ENCODE measurements at regions not wholly inside any gene's neighbourhood (a gene's known extent, or its start where the extent isn't known, plus 50 kb on each side); places are given as distances from the start of the nearest gene placed in this dataset.
A peak's percentile ranks its signal among the peaks of the same experiment; 100 is the strongest.

- TF ChIP-seq FOXP2 (optimal IDR thresholded peaks at IDR 0.05; ENCODE audit: borderline replicate concordance, extremely low read depth, extremely low read length, insufficient read depth) (no peak), REST (IDR thresholded peaks at IDR 0.05; ENCODE audit: insufficient read depth in 1 of 2, low read depth in 2 of 2, low read length in 2 of 2) (no peak), SIN3A (IDR thresholded peaks at IDR 0.05; ENCODE audit: borderline replicate concordance, insufficient read depth, low read length) (no peak), TAF1 (IDR thresholded peaks at IDR 0.05; ENCODE audit: borderline replicate concordance, insufficient read depth, low read length) (no peak), POLR2AphosphoS5 (IDR thresholded peaks at IDR 0.05; ENCODE audit: low read depth, low read length) (no peak)
Observed at GRCh38 chr5:162816816-162817215, 620.6 kb upstream of the CCNG1 start.

GRCh38 chr5:162817364-162817763 is 620.0 kb upstream of the CCNG1 start:
- TF ChIP-seq SIN3A (IDR thresholded peaks at IDR 0.05; ENCODE audit: borderline replicate concordance, insufficient read depth, low read length) (no peak), TAF1 (IDR thresholded peaks at IDR 0.05; ENCODE audit: borderline replicate concordance, insufficient read depth, low read length) (no peak), REST (IDR thresholded peaks at IDR 0.05; ENCODE audit: insufficient read depth in 1 of 2, low read depth in 2 of 2, low read length in 2 of 2) (no peak), POLR2AphosphoS5 (IDR thresholded peaks at IDR 0.05; ENCODE audit: low read depth, low read length) (no peak), FOXP2 (optimal IDR thresholded peaks at IDR 0.05; ENCODE audit: borderline replicate concordance, extremely low read depth, extremely low read length, insufficient read depth) (no peak)

- TF ChIP-seq REST (IDR thresholded peaks at IDR 0.05; ENCODE audit: insufficient read depth in 1 of 2, low read depth in 2 of 2, low read length in 2 of 2): no peak
- TF ChIP-seq TAF1 (IDR thresholded peaks at IDR 0.05; ENCODE audit: borderline replicate concordance, insufficient read depth, low read length): no peak
- TF ChIP-seq FOXP2 (optimal IDR thresholded peaks at IDR 0.05; ENCODE audit: borderline replicate concordance, extremely low read depth, extremely low read length, insufficient read depth): no peak
- no peak for TF ChIP-seq POLR2AphosphoS5 (IDR thresholded peaks at IDR 0.05; ENCODE audit: low read depth, low read length)
- no peak for TF ChIP-seq SIN3A (IDR thresholded peaks at IDR 0.05; ENCODE audit: borderline replicate concordance, insufficient read depth, low read length)
Observed at GRCh38 chr5:162824360-162824759, 613.0 kb upstream of the CCNG1 start.

GRCh38 chr5:162837155-162837554 is 600.2 kb upstream of the CCNG1 start:
- no peak for TF ChIP-seq POLR2AphosphoS5 (IDR thresholded peaks at IDR 0.05; ENCODE audit: low read depth, low read length)
- TF ChIP-seq FOXP2 (optimal IDR thresholded peaks at IDR 0.05; ENCODE audit: borderline replicate concordance, extremely low read depth, extremely low read length, insufficient read depth): no peak
- TF ChIP-seq REST (IDR thresholded peaks at IDR 0.05; ENCODE audit: insufficient read depth in 1 of 2, low read depth in 2 of 2, low read length in 2 of 2): no peak
- no peak for TF ChIP-seq TAF1 (IDR thresholded peaks at IDR 0.05; ENCODE audit: borderline replicate concordance, insufficient read depth, low read length)
- no peak for TF ChIP-seq SIN3A (IDR thresholded peaks at IDR 0.05; ENCODE audit: borderline replicate concordance, insufficient read depth, low read length)

- no peak for TF ChIP-seq TAF1 (IDR thresholded peaks at IDR 0.05; ENCODE audit: borderline replicate concordance, insufficient read depth, low read length)
- peak in 1 of 2 experiments; percentile 91; a peak in 3 of 4 replicates for TF ChIP-seq REST (IDR thresholded peaks at IDR 0.05; ENCODE audit: insufficient read depth in 1 of 2, low read depth in 2 of 2, low read length in 2 of 2)
Observed at GRCh38 chr5:162842727-162843126, 594.7 kb upstream of the CCNG1 start.
